Trophoblast cell (in vitro differentiated cells and primary cell): ENCODE measurements at regions not wholly inside any gene's neighbourhood (a gene's known extent, or its start where the extent isn't known, plus 50 kb on each side); places are given as distances from the start of the nearest gene placed in this dataset.
"Not testable (repeated sequence)": the region's sequence is repeated elsewhere in the genome, so short reads cannot be mapped to it uniquely, and the experiment has no call there.

ENCODE experiments used
- DNase-seq, 2 donors: peaks; one replicate each; pipeline ENCODE4 v3.0.0-alpha.2; 2016
- H2AFZ ChIP-seq: 2 replicates; pipeline ENCODE4 v1.6.1; 2013; ENCODE audit warnings: low read length, moderate library complexity, mild to moderate bottlenecking; ENCODE audit not compliant: insufficient read depth, poor library complexity
- H2AK5ac ChIP-seq: 2 replicates; pipeline ENCODE4 v1.6.1; 2013; ENCODE audit warnings: mild to moderate bottlenecking, low read length
- H2BK120ac ChIP-seq: 2 replicates; pipeline ENCODE4 v1.6.1; 2013; ENCODE audit warnings: low read length, mild to moderate bottlenecking, moderate library complexity; ENCODE audit not compliant: insufficient read depth, poor library complexity
- H2BK12ac ChIP-seq: 2 replicates; pipeline ENCODE4 v1.6.1; 2013; ENCODE audit warnings: mild to moderate bottlenecking, low read length, moderate library complexity
- H2BK5ac ChIP-seq: 2 replicates; pipeline ENCODE4 v1.6.1; 2013; ENCODE audit warnings: low read length, low read depth, moderate library complexity, mild to moderate bottlenecking; ENCODE audit not compliant: poor library complexity
- H3K14ac ChIP-seq: 2 replicates; pipeline ENCODE4 v1.6.1; 2013; ENCODE audit warnings: mild to moderate bottlenecking, low read length
- H3K18ac ChIP-seq: 2 replicates; pipeline ENCODE4 v1.6.1; 2013; ENCODE audit warnings: mild to moderate bottlenecking, low read length
- H3K23ac ChIP-seq: 2 replicates; pipeline ENCODE4 v1.6.1; 2013; ENCODE audit warnings: low read length
- H3K27ac ChIP-seq: 2 replicates; pipeline ENCODE4 v1.5.1; 2013; ENCODE audit warnings: low read depth, mild to moderate bottlenecking, inconsistent platforms, low read length, moderate library complexity
- H3K27me3 ChIP-seq: 2 replicates; pipeline ENCODE4 v1.6.1; 2013; ENCODE audit warnings: inconsistent platforms, mild to moderate bottlenecking, low read length, moderate library complexity; ENCODE audit not compliant: insufficient read depth
- H3K36me3 ChIP-seq, 2 experiments: 1 replicate in 1 of 2; 2 replicates in 1 of 2; pipeline ENCODE4 v1.6.1; 2013; ENCODE audit warnings: low read length in 2 of 2, mild to moderate bottlenecking in 2 of 2, moderate library complexity in 1 of 2; ENCODE audit not compliant: insufficient read depth in 2 of 2, control insufficient read depth in 1 of 2
- H3K4ac ChIP-seq: 2 replicates; pipeline ENCODE4 v1.6.1; 2013; ENCODE audit warnings: low read depth, mild to moderate bottlenecking, low read length, moderate library complexity
- H3K4me1 ChIP-seq, 2 experiments: 1 replicate in 1 of 2; 2 replicates in 1 of 2; pipeline ENCODE4 v1.6.1; 2013; ENCODE audit warnings: low read length in 2 of 2, mild to moderate bottlenecking in 2 of 2, moderate library complexity in 1 of 2; ENCODE audit not compliant: insufficient read depth in 2 of 2, control insufficient read depth in 1 of 2
- H3K4me2 ChIP-seq: 2 replicates; pipeline ENCODE4 v1.6.1; 2013; ENCODE audit warnings: inconsistent platforms, mild to moderate bottlenecking, low read length, moderate library complexity
- H3K4me3 ChIP-seq: 2 replicates; pipeline ENCODE4 v1.5.1; 2013; ENCODE audit warnings: mild to moderate bottlenecking, low read depth, low read length, inconsistent platforms
- H3K79me1 ChIP-seq: one replicate; pipeline ENCODE4 v1.6.1; 2013; ENCODE audit warnings: low read length
- H3K79me2 ChIP-seq: 2 replicates; pipeline ENCODE4 v1.6.1; 2013; ENCODE audit warnings: low read length, mild to moderate bottlenecking; ENCODE audit not compliant: control insufficient read depth, insufficient read depth, poor library complexity
- H3K9ac ChIP-seq: 2 replicates; pipeline ENCODE4 v1.6.1; 2013; ENCODE audit warnings: mild to moderate bottlenecking, low read length
- H3K9me3 ChIP-seq: 2 replicates; pipeline ENCODE4 v1.6.1; 2013; ENCODE audit warnings: low read depth, mild to moderate bottlenecking, control low read depth, inconsistent platforms, low read length; ENCODE audit not compliant: insufficient read depth
- H4K12ac ChIP-seq: 2 replicates; pipeline ENCODE4 v1.6.1; 2013; ENCODE audit warnings: low read depth, mild to moderate bottlenecking, low read length, moderate library complexity
- H4K8ac ChIP-seq: 2 replicates; pipeline ENCODE4 v1.6.1; 2013; ENCODE audit warnings: low read depth, mild to moderate bottlenecking, low read length, moderate library complexity
- H4K91ac ChIP-seq: one replicate; pipeline ENCODE4 v1.6.1; 2013; ENCODE audit warnings: low read depth, mild to moderate bottlenecking, low read length, moderate library complexity
- WGBS: extraction: QIAGEN DNeasy Blood & Tissue Kit; methylation state at CpG from one replicate; pipeline ENCODE4 v1.1.7; 2013; ENCODE audit warnings: missing lambda C conversion rate; ENCODE audit not compliant: insufficient read length, insufficient coverage; ENCODE audit errors: extremely low coverage; 5-methylcytosine and 5-hydroxymethylcytosine counted together

DNA sequence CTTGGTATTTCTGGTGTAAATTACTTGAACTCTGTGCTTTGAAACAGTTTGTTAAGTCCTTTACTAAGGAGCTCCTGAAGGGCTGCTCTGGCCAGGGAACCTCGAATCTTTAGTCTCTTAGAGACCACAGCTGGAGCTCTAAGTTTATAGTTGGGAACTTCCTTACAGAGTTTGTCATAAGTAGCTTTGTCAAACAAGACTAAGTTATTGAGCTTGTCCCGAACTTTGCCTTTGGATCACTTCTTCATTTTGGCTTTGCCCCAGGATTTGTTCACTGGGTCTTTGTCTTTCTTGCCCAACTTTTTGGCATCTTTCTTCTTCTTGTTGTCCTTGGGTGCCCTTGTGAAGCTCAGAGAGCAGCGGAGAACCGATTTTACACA lies 64.8 kb downstream of the FAM50B start:
- no peak overlapping the region for H3K4me2 ChIP-seq
- no peak overlapping the region for H2AFZ ChIP-seq
- H2BK12ac ChIP-seq = no peak overlapping the region
- no peaks in the 10 kb centered on the region for H3K79me2 ChIP-seq
- no CpG with 5 or more reads among the region's 4 CpGs for WGBS
- peaks cover 2 to 4% of the 10 kb centered on the region in 2 experiments for H3K4me1 ChIP-seq
- no peaks in the 10 kb centered on the region for H3K36me3 ChIP-seq
- no peak overlapping the region for H2BK5ac ChIP-seq
- DNase-seq = no peak
- no peak overlapping the region for H3K9ac ChIP-seq
- H3K18ac ChIP-seq = no peak overlapping the region
- H3K4ac ChIP-seq = no peak overlapping the region
- no peak overlapping the region for H4K91ac ChIP-seq
- H3K27ac ChIP-seq = no peak overlapping the region
- H2BK120ac ChIP-seq = no peak overlapping the region
- no peak overlapping the region for H2AK5ac ChIP-seq
- H3K9me3 ChIP-seq = peaks cover 4% of the 10 kb centered on the region
- no peak overlapping the region for H3K14ac ChIP-seq
- H4K8ac ChIP-seq = no peak overlapping the region
- no peak overlapping the region for H3K4me3 ChIP-seq
- no peaks in the 10 kb centered on the region for H3K79me1 ChIP-seq
- H4K12ac ChIP-seq = no peak overlapping the region
- H3K23ac ChIP-seq = no peak overlapping the region
- H3K27me3 ChIP-seq = no peaks in the 10 kb centered on the region

DNA sequence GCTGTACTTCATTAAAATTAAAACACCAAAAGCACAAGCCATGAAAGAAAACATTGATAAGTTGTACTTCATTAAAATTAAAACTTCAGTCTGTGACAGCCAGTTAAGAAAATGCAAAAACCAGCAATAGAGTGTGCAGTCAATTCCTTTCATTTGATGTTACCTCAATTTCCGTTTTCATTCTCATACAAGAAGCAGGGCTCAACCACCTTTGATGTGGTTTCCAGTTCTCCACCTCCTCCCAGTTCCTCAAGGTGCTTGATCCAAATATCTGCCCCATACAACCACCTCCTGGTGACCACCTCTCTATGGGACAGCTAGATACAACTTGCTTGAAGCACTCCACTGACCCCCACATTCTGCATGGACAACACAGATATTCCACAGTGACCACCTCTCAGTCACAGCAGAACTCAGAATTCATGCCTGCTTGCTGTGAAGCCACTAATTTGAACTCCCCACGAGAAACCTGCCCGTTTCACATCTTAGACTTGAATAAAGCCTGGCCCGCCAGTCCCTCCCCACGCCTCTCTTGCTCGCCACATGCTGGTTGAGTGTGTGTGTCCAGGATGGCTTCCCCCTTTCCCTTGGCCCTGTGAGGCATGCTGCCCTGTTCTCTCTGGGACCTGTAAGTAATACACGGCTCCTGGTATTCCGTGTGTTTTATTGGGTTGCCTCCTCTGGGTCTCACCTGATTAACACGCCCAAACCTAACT lies 66.1 kb downstream of the FAM50B start:
- no CpG with 5 or more reads among the region's 9 CpGs for WGBS
- no peak overlapping the region for H3K4me3 ChIP-seq
- no peak overlapping the region for H3K27ac ChIP-seq
- no peaks in the 10 kb centered on the region for H3K79me2 ChIP-seq
- H2BK5ac ChIP-seq = no peak overlapping the region
- no peak overlapping the region for H2AK5ac ChIP-seq
- no peak overlapping the region for H4K8ac ChIP-seq
- H3K23ac ChIP-seq = no peak overlapping the region
- H3K9me3 ChIP-seq = peaks cover 4% of the 10 kb centered on the region
- no peak overlapping the region for H2AFZ ChIP-seq
- peaks cover 2 to 6% of the 10 kb centered on the region in 2 experiments for H3K4me1 ChIP-seq
- no peak overlapping the region for H3K9ac ChIP-seq
- no peak overlapping the region for H4K91ac ChIP-seq
- no peaks in the 10 kb centered on the region for H3K27me3 ChIP-seq
- no peak overlapping the region for H3K18ac ChIP-seq
- no peak overlapping the region for H3K4me2 ChIP-seq
- no peak overlapping the region for H2BK120ac ChIP-seq
- H4K12ac ChIP-seq = no peak overlapping the region
- DNase-seq = no peak
- H3K79me1 ChIP-seq = no peaks in the 10 kb centered on the region
- no peak overlapping the region for H3K4ac ChIP-seq
- no peak overlapping the region for H3K14ac ChIP-seq
- H2BK12ac ChIP-seq = no peak overlapping the region
- no peaks in the 10 kb centered on the region for H3K36me3 ChIP-seq

DNA sequence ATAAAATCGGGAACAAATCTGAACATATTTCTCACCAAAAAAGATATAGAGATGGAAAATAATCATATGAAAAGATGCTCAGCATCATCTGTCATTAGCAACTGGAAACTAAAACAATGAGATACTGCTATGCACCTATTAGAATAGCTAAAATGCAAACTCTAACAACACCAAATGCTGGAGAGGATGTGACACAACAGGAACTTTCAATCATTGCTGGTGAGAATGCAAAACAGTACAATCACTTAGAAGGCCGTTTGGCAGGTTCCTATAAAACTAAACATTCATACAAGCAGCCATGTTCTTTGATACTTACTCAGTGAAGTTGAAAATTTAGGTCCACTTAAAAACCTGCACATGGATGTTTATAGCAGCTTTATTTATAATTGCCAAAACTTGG lies 67.0 kb downstream of the FAM50B start:
- H4K91ac ChIP-seq = no peak overlapping the region
- no peak overlapping the region for H2BK5ac ChIP-seq
- DNase-seq = no peak
- H2BK12ac ChIP-seq = no peak overlapping the region
- no peak overlapping the region for H3K4ac ChIP-seq
- H3K9ac ChIP-seq = no peak overlapping the region
- H3K27ac ChIP-seq = no peak overlapping the region
- H3K79me2 ChIP-seq = no peaks in the 10 kb centered on the region
- H3K18ac ChIP-seq = no peak overlapping the region
- no peaks in the 10 kb centered on the region for H3K27me3 ChIP-seq
- no peak overlapping the region for H3K23ac ChIP-seq
- H2AFZ ChIP-seq = no peak overlapping the region
- no peak overlapping the region for H4K12ac ChIP-seq
- H2AK5ac ChIP-seq = no peak overlapping the region
- no peak overlapping the region for H3K14ac ChIP-seq
- no peak overlapping the region for H3K4me2 ChIP-seq
- no peak overlapping the region for H4K8ac ChIP-seq
- H3K4me3 ChIP-seq = no peak overlapping the region
- peaks cover 2 to 5% of the 10 kb centered on the region in 2 experiments for H3K4me1 ChIP-seq
- H2BK120ac ChIP-seq = no peak overlapping the region
- peaks cover 5% of the 10 kb centered on the region for H3K9me3 ChIP-seq
- no peaks in the 10 kb centered on the region for H3K79me1 ChIP-seq
- no peaks in the 10 kb centered on the region for H3K36me3 ChIP-seq
- whole genome bisulfite sequencing = no CpG with 5 or more reads among the region's 2 CpGs

DNA sequence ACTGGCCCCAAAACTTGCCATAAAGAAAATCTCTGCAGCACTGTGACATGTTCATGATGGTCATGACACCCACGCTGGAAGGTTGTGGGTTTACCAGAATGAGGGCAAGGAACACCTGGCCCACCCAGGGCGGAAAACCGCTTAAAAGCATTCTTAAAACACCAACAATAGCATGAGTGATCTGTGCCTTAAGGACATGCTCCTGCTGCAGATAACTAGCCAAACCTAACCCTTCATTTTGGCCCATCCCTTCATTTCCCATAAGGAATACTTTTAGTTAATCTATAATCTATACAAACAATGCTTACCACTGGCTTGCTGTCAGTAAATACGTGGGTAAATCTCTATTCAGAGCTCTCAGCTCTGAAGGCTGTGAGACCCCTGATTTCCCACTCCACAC lies 67.6 kb downstream of the FAM50B start:
- not testable (repeated sequence) for H3K14ac ChIP-seq, H2AFZ ChIP-seq, H3K23ac ChIP-seq, H4K91ac ChIP-seq, H3K79me1 ChIP-seq, H3K79me2 ChIP-seq, H3K9ac ChIP-seq, H3K9me3 ChIP-seq, H2BK5ac ChIP-seq, H3K27ac ChIP-seq, H3K27me3 ChIP-seq, H2BK12ac ChIP-seq, H3K4me2 ChIP-seq, H4K12ac ChIP-seq, H3K4me1 ChIP-seq, H3K18ac ChIP-seq, H3K4ac ChIP-seq, H4K8ac ChIP-seq, H3K4me3 ChIP-seq, DNase-seq, H2BK120ac ChIP-seq, H2AK5ac ChIP-seq, H3K36me3 ChIP-seq
- no CpG with 5 or more reads among the region's 4 CpGs for WGBS
